IMR-90 (cell line): ENCODE measurements at regions not wholly inside any gene's neighbourhood (a gene's known extent, or its start where the extent isn't known, plus 50 kb on each side); places are given as distances from the start of the nearest gene placed in this dataset.

Experiments
- ATAC-seq: fragments of 200-7000 bp; cut with Tn5 transposase; 2 replicates; pipeline ENCODE4 v1.9.1; 2020; ENCODE audit warnings: low read depth, mild to moderate bottlenecking, moderate library complexity
- BruUV-seq: library from RNA; stranded (reverse); fragments of 400-500 nt; replicated peaks from 2 replicates; lab custom pipeline; 2021; lab: Mats Ljungman, UMichigan
- CTCF ChIA-PET: fragments of 300-600 bp; formaldehyde crosslinking; extraction: SDS; loops from one replicate; lab custom pipeline; 2021; ENCODE audit warnings: antibody characterized with exemption; lab: Yijun Ruan, JAX
- POLR2A ChIA-PET: fragments of 300-600 bp; sonication (Branson Sonifier 250); formaldehyde crosslinking; loops from one replicate; lab custom pipeline; 2022; ENCODE audit warnings: antibody characterized with exemption; ENCODE audit not compliant: unreplicated experiment; lab: Charles Lee
- DNase-seq: peaks from one replicate; pipeline ENCODE4 v3.0.0; 2013
- H2AFZ ChIP-seq: replicated peaks from 2 replicates; pipeline ENCODE3; 2013; ENCODE audit warnings: low read length, mild to moderate bottlenecking; ENCODE audit not compliant: poor library complexity
- H2AK5ac ChIP-seq: 2 replicates; pipeline ENCODE4 v1.6.1; 2013; ENCODE audit warnings: low read depth, low read length, inconsistent platforms
- H2AK9ac ChIP-seq: replicated peaks from 2 replicates; pipeline ENCODE3; 2013; ENCODE audit warnings: mild to moderate bottlenecking, low read depth, low read length, moderate library complexity; ENCODE audit not compliant: poor library complexity
- H2BK120ac ChIP-seq: 2 replicates; pipeline ENCODE4 v1.6.1; 2013; ENCODE audit warnings: low read depth, low read length, inconsistent platforms
- H2BK15ac ChIP-seq: 3 replicates; pipeline ENCODE4 v1.6.1; 2013; ENCODE audit warnings: low read depth, low read length, inconsistent platforms
- H2BK20ac ChIP-seq: 2 replicates; pipeline ENCODE4 v1.6.1; 2013; ENCODE audit warnings: low read depth, mild to moderate bottlenecking, inconsistent platforms, low read length, moderate library complexity
- H2BK5ac ChIP-seq: 2 replicates; pipeline ENCODE4 v1.6.1; 2013; ENCODE audit warnings: mild to moderate bottlenecking, low read depth, low read length, inconsistent platforms; ENCODE audit not compliant: poor library complexity, severe bottlenecking
- H3K14ac ChIP-seq: replicated peaks from 2 replicates; pipeline ENCODE4 v1.6.1; 2013; ENCODE audit warnings: low read depth, low read length, inconsistent platforms
- H3K18ac ChIP-seq: 2 replicates; pipeline ENCODE4 v1.6.1; 2013; ENCODE audit warnings: low read depth, low read length, control low read depth
- H3K23ac ChIP-seq: 2 replicates; pipeline ENCODE4 v1.6.1; 2013; ENCODE audit warnings: low read depth, low read length, inconsistent platforms
- H3K27ac ChIP-seq: 2 replicates; pipeline ENCODE4 v1.5.1; 2013; ENCODE audit warnings: mild to moderate bottlenecking, control low read depth, low read length; ENCODE audit not compliant: insufficient read depth
- H3K27me3 ChIP-seq: 2 replicates; pipeline ENCODE4 v1.6.1; 2013; ENCODE audit warnings: low read length; ENCODE audit not compliant: control insufficient read depth, insufficient read depth
- H3K36me3 ChIP-seq: 2 replicates; pipeline ENCODE4 v1.6.1; 2013; ENCODE audit warnings: low read length, mixed read lengths; ENCODE audit not compliant: control insufficient read depth, insufficient read depth
- H3K4ac ChIP-seq: 2 replicates; pipeline ENCODE4 v1.6.1; 2013; ENCODE audit warnings: low read depth, low read length, inconsistent platforms
- H3K4me1 ChIP-seq: 2 replicates; pipeline ENCODE4 v1.6.1; 2013; ENCODE audit warnings: low read length, mixed read lengths; ENCODE audit not compliant: control insufficient read depth, insufficient read depth
- H3K4me2 ChIP-seq: 2 replicates; pipeline ENCODE4 v1.6.1; 2013; ENCODE audit warnings: low read depth, mild to moderate bottlenecking, control low read depth, low read length, moderate library complexity
- H3K4me3 ChIP-seq: 2 replicates; pipeline ENCODE4 v1.5.1; 2013; ENCODE audit warnings: low read depth, mild to moderate bottlenecking, control low read depth, low read length, moderate library complexity; ENCODE audit not compliant: insufficient read depth
- H3K56ac ChIP-seq: 2 replicates; pipeline ENCODE4 v1.6.1; 2013; ENCODE audit warnings: low read length, inconsistent platforms; ENCODE audit not compliant: insufficient read depth; ENCODE audit errors: extremely low read depth
- H3K79me1 ChIP-seq, 2 experiments: 2 replicates each; pipeline ENCODE4 v1.6.1; 2013; ENCODE audit warnings: low read length in 2 of 2, inconsistent platforms in 1 of 2, low read depth in 1 of 2
- H3K9ac ChIP-seq: 2 replicates; pipeline ENCODE4 v1.6.1; 2013; ENCODE audit warnings: low read depth, low read length, control low read depth
- H3K9me1 ChIP-seq: 2 replicates; pipeline ENCODE4 v1.6.1; 2013; ENCODE audit warnings: low read length, inconsistent platforms; ENCODE audit not compliant: insufficient read depth
- H3K9me3 ChIP-seq: 2 replicates; pipeline ENCODE4 v1.6.1; 2013; ENCODE audit warnings: low read length; ENCODE audit not compliant: control insufficient read depth, insufficient read depth
- H4K20me1 ChIP-seq: 2 replicates; pipeline ENCODE4 v1.6.1; 2013; ENCODE audit warnings: low read length, inconsistent platforms; ENCODE audit not compliant: insufficient read depth
- H4K5ac ChIP-seq: 2 replicates; pipeline ENCODE4 v1.6.1; 2013; ENCODE audit warnings: mild to moderate bottlenecking, low read depth, low read length, control low read depth
- H4K8ac ChIP-seq, 2 experiments: 2 replicates each; pipeline ENCODE4 v1.6.1; 2013; ENCODE audit warnings: low read depth in 2 of 2, low read length in 2 of 2, control low read depth in 1 of 2, inconsistent platforms in 1 of 2
- H4K91ac ChIP-seq: 2 replicates; pipeline ENCODE4 v1.6.1; 2013; ENCODE audit warnings: low read depth, low read length, inconsistent platforms; ENCODE audit not compliant: insufficient read depth
- CHD1 ChIP-seq: IDR thresholded peaks from 2 replicates; pipeline ENCODE4 v1.6.1; 2012; ENCODE audit warnings: low read depth, low read length, improper control_type of control experiment
- FOS ChIP-seq: fragments of 150-350 bp; IDR thresholded peaks from 2 replicates; pipeline ENCODE4 v1.6.1; 2016; ENCODE audit warnings: low read depth, low read length
- MXI1 ChIP-seq: IDR thresholded peaks from 2 replicates; pipeline ENCODE4 v1.6.1; 2012; ENCODE audit warnings: low read depth, mild to moderate bottlenecking, low read length, moderate library complexity, borderline replicate concordance
- POLR2A ChIP-seq: IDR thresholded peaks from 2 replicates; pipeline ENCODE4 v1.6.1; 2012; ENCODE audit warnings: mild to moderate bottlenecking, low read depth, low read length
- RAD21 ChIP-seq: IDR thresholded peaks from 2 replicates; pipeline ENCODE4 v1.6.1; 2012; ENCODE audit warnings: low read length, improper control_type of control experiment
- RCOR1 ChIP-seq: IDR thresholded peaks from 2 replicates; pipeline ENCODE4 v1.6.1; 2012; ENCODE audit warnings: mild to moderate bottlenecking, low read length, improper control_type of control experiment; ENCODE audit not compliant: insufficient replicate concordance
- RFX5 ChIP-seq: IDR thresholded peaks from 2 replicates; pipeline ENCODE4 v1.8.0; 2012; ENCODE audit warnings: low read depth, mild to moderate bottlenecking, low read length, moderate library complexity
- SMC3 ChIP-seq: fragments of 150-350 bp; IDR thresholded peaks from 2 replicates; pipeline ENCODE4 v1.6.1; 2016; ENCODE audit warnings: low read depth, mild to moderate bottlenecking, antibody characterized with exemption, low read length, moderate library complexity
- WGBS, 2 experiments: methylation state at CpG; one replicate each; pipeline versions ENCODE4 v1.1.5 to v1.1.7; 2013; ENCODE audit warnings: missing lambda C conversion rate in 2 of 2; ENCODE audit not compliant: insufficient read length in 1 of 2; ENCODE audit errors: extremely low coverage in 2 of 2; 5-methylcytosine and 5-hydroxymethylcytosine counted together
- dilution Hi-C: fragments of 300-500 bp; cut with HindIII; formaldehyde crosslinking; loops from one replicate; pipeline ENCODE4 v1.14.3; 2018; ENCODE audit warnings: low sequenced_read_pairs; ENCODE audit not compliant: unreplicated experiment
- in situ Hi-C: fragments of 300-500 bp; cut with MboI; formaldehyde crosslinking; loops from 3 replicates; pipeline ENCODE4 v1.14.3; 2019; ENCODE audit warnings: low sequenced_read_pairs, inconsistent platforms, mixed read lengths
- intact Hi-C: fragments of 100-400 bp; cut with micrococcal nuclease; formaldehyde crosslinking; loops from 2 replicates; pipeline ENCODE4 v1.10.0; 2022
- TF ChIP-seq, protein P1 (sequence below): fragments of 150-350 bp; IDR thresholded peaks from 2 replicates; pipeline ENCODE4 v1.6.1; 2016; ENCODE audit warnings: low read depth, mild to moderate bottlenecking, low read length, moderate library complexity, borderline replicate concordance

GRCh38 chr22:27312966-27313855 is 488.3 kb downstream of the MN1 start:
- H3K9ac ChIP-seq, result no peak overlapping the region
- H3K14ac ChIP-seq, result no peak overlapping the region
- H3K23ac ChIP-seq, result no peak overlapping the region
- peaks cover 6% of the 10 kb centered on the region for H3K9me1 ChIP-seq
- no peaks in the 10 kb centered on the region for H4K20me1 ChIP-seq
- CTCF ChIA-PET, result no interaction called here
- H3K4me2 ChIP-seq, result no peak overlapping the region
- no peak overlapping the region for H4K8ac ChIP-seq
- 20% methylated on average over 1 of the region's 13 CpGs; no CpG with 5 or more reads in 1 of the 2 experiments for WGBS, 2 experiments
- H3K79me1 ChIP-seq, result no peaks in the 10 kb centered on the region
- H2AK9ac ChIP-seq, result no peak overlapping the region
- H3K4me3 ChIP-seq, result no peak overlapping the region
- no peaks in the 10 kb centered on the region for H3K4me1 ChIP-seq
- dilution Hi-C loops (no loop called here), in situ Hi-C loops (no loop called here), intact Hi-C loops (no loop called here)
- H3K36me3 ChIP-seq, result no peaks in the 10 kb centered on the region
- H4K5ac ChIP-seq, result no peak overlapping the region
- POLR2A ChIA-PET, result no interaction called here
- no peak overlapping the region for H4K91ac ChIP-seq
- H3K27me3 ChIP-seq, result peaks cover 37% of the 10 kb centered on the region
- no peak overlapping the region for H2BK5ac ChIP-seq
- no peak overlapping the region for H3K4ac ChIP-seq
- H3K18ac ChIP-seq, result no peak overlapping the region
- no peak overlapping the region for H3K56ac ChIP-seq
- TF ChIP-seq POLR2A, result no peak
- TF ChIP-seq, protein P1, sequence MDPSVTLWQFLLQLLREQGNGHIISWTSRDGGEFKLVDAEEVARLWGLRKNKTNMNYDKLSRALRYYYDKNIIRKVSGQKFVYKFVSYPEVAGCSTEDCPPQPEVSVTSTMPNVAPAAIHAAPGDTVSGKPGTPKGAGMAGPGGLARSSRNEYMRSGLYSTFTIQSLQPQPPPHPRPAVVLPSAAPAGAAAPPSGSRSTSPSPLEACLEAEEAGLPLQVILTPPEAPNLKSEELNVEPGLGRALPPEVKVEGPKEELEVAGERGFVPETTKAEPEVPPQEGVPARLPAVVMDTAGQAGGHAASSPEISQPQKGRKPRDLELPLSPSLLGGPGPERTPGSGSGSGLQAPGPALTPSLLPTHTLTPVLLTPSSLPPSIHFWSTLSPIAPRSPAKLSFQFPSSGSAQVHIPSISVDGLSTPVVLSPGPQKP, result no peak
- TF ChIP-seq CHD1, result no peak
- no peak for TF ChIP-seq RCOR1
- TF ChIP-seq RAD21, result no peak
- TF ChIP-seq RFX5, result no peak
- no peak for TF ChIP-seq FOS
- TF ChIP-seq SMC3, result no peak
- TF ChIP-seq MXI1, result no peak
- H3K9me3 ChIP-seq, result no peaks in the 10 kb centered on the region
- H3K27ac ChIP-seq, result no peak overlapping the region
- no peak overlapping the region for H2AFZ ChIP-seq
- no peak overlapping the region for H2BK20ac ChIP-seq
- no peak overlapping the region for H2AK5ac ChIP-seq
- no TSS peak for BruUV-seq
- no peak overlapping the region for H2BK120ac ChIP-seq
- DNase-seq (no peak), ATAC-seq (no peak)
- H2BK15ac ChIP-seq, result no peak overlapping the region
